ENCODE measurements at regions not wholly inside any gene's neighbourhood (a gene's known extent, or its start where the extent isn't known, plus 50 kb on each side); places are given as distances from the start of the nearest gene placed in this dataset.

DNA sequence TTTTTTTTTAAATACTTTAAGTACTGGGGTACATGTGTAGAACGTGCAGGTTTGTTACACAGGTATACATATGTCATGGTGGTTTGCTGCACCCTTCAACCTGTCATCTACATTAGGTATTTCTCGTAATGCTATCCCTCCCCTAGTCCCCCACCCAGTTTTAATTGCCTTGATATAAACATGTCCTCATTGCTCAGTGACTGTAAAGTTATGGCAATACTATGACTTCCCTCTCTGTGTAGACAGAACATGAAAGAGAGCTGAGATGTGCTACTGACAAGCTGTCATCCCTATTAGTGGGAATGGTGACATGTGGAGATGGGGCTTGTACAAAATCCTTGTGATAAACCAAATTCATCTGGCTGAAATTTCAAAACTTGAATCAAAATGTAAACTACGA, 449.7 kb upstream of the TRIB2 start:
- peaks cover 4% of the 10 kb centered on the region for H3K4me1 ChIP-seq
- intact Hi-C loops (cut with DNase I), result no loop called here
- no peak for ATAC-seq
- H3K27me3 ChIP-seq, result no peaks in the 10 kb centered on the region
- no peak overlapping the region for H3K27ac ChIP-seq
- DNase-seq, result no peak
- no peaks in the 10 kb centered on the region for H3K36me3 ChIP-seq
- H3K4me3 ChIP-seq, result no peak overlapping the region
- no peak for TF ChIP-seq CTCF (IDR thresholded peaks at IDR 0.05)
- H3K9me3 ChIP-seq, result no peaks in the 10 kb centered on the region

DNA sequence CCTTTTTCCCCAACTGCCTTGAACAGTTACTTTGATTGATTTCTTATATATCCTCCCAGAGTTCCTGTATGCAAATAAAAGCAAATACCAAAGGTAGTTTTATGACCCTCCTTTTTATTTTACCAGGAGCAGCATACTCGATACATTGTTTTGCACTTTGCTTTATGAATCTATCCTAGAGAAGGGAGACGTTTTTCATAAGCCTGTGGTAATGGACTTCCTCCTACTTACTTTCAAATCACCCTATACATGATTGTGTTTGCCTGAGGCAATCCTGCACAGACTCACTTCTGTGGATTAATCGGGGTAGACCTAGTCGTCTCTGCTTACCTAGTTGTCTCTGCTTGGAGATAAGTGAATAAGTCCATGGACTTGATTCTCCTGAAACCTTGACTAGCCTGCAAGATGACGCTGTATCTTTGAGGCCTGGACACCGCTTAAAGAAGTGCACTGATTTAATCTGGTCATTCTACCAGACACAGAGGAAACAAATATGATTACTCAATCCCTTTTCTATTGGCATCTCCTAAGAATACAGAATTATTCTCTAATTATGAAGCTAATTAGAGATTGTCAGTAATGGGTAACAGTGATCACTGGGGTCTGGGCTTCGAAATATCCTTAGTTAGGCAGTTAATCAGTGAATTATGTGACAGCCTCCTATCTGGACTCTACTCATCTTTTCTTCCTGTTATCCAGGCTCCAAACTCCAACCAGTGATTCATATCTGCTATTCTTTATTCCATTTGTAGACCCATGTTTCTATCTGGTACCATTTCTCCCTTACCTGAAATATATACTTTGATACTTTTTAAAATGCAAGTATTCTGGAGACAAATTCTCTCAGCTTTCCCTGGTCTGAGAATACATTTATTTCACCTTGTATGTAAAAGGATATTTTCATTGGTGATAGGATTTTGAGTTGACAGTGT, 447.4 kb upstream of the TRIB2 start:
- DNase-seq (no peak), ATAC-seq (no peak)
- Histone ChIP-seq H3K27me3 (no peaks in the 10 kb centered on the region), H3K27ac (no peak overlapping the region), H3K4me1 (no peaks in the 10 kb centered on the region), H3K36me3 (no peaks in the 10 kb centered on the region), H3K4me3 (no peak overlapping the region), H3K9me3 (no peaks in the 10 kb centered on the region)
- TF ChIP-seq CTCF (IDR thresholded peaks at IDR 0.05), result no peak
- intact Hi-C loops (cut with DNase I), result no loop called here

- no peak overlapping the region for H3K27ac ChIP-seq
- H3K4me1 ChIP-seq, result no peaks in the 10 kb centered on the region
Measured at GRCh38 chr2:12270876-12271588, 445.7 kb upstream of the TRIB2 start.

DNA sequence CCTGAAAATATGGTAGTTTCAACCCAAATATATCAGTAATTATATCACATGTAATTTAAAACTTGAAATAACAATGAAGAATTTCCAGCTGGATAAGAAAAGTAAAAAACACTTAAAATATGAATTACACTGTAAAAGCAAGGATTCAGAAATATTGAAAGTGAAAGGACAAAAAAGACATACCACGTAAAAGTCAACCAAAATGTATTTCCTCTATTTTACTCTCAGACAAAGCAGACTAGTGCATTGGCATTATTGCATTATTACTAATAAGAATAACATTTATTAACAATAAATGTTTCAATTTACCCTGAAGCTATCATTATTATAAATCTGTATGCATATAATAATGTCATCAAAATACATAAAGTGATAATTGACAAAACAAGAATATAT, 445.1 kb upstream of the TRIB2 start:
- Histone ChIP-seq H3K4me1 (no peaks in the 10 kb centered on the region), H3K27ac (no peak overlapping the region), H3K4me3 (no peak overlapping the region), H3K9me3 (no peaks in the 10 kb centered on the region), H3K36me3 (no peaks in the 10 kb centered on the region), H3K27me3 (no peaks in the 10 kb centered on the region)
- ATAC-seq (no peak), DNase-seq (no peak)
- no peak for TF ChIP-seq CTCF (IDR thresholded peaks at IDR 0.05)
- intact Hi-C loops (cut with DNase I), result no loop called here

More at GRCh38 chr2:12270876-12271588, 445.7 kb upstream of the TRIB2 start:
- intact Hi-C loops (cut with DNase I), result no loop called here
- Histone ChIP-seq H3K9me3 (no peaks in the 10 kb centered on the region), H3K27me3 (no peaks in the 10 kb centered on the region), H3K4me3 (no peak overlapping the region), H3K36me3 (no peaks in the 10 kb centered on the region)
- ATAC-seq, result no peak
- DNase-seq, result no peak
- TF ChIP-seq CTCF (IDR thresholded peaks at IDR 0.05), result no peak

- ATAC-seq (no peak), DNase-seq (no peak)
- Histone ChIP-seq H3K4me1 (no peaks in the 10 kb centered on the region), H3K4me3 (no peak overlapping the region), H3K36me3 (no peaks in the 10 kb centered on the region), H3K27me3 (no peaks in the 10 kb centered on the region), H3K9me3 (no peaks in the 10 kb centered on the region), H3K27ac (no peak overlapping the region)
- intact Hi-C loops (cut with DNase I), result no loop called here
- TF ChIP-seq CTCF (IDR thresholded peaks at IDR 0.05), result no peak
Measured at GRCh38 chr2:12273111-12273510, 443.6 kb upstream of the TRIB2 start.
